ENCODE measurements at regions not wholly inside any gene's neighbourhood (a gene's known extent, or its start where the extent isn't known, plus 50 kb on each side); places are given as distances from the start of the nearest gene placed in this dataset.

DNA sequence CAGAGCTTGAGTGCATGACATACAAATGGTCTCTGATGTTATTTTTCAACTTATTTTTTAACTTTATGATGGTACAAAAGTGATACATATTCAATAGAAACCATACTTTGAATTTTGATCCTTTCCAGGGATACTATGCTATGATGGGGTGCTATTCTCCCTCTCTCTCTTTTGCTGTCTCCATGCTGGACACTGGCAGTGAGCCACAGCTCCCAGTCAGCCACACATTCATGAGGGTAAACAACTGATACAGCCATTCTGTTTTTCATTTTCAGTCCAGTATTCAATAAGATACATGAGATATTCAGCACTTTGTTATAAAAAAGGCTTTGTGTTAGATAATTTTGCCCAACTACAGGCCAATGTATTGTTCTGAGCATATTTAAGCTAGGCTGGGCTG is 859.3 kb upstream of the KLHL29 start:
- no peak for DNase-seq

DNA sequence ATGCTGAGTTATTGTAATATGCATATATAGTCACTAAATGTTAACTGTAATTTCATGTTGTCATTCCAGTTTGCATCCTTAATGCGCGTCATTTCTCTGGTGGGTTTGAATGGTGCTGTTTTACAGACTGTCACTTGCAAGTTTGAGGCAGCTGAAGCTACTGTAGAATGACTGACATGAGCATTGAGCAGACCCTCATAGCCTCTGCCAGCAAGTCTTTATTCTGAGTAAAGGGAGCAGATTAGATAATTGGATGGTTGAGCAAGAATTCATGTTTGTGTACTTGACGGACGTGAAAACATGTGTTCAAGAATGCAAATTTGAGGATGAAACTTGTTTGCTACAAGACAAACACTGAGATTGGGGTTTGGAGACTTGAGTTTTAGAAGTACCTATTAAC is 854.8 kb upstream of the KLHL29 start:
- DNase-seq, result no peak

- no peak for DNase-seq
Measured at GRCh38 chr2:22536133-22536532, 848.8 kb upstream of the KLHL29 start.

DNA sequence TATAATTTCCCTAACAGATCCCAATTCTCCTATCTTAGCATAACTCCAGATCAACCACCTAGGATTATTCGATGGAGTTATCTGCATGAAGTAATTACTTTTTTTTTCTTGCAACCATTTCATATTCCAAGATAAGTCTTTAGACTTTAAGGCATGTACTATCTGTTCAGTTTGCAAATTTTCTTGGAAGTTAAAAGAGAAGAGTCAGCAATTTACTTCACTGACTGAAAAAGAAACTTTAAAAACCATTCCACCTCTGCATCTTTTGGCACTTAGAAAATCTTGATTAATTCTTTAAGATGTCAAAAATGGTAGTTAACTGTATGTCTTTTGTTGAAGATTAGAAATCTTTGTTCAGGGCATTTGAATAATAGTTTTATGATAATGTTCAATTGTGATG is 830.5 kb upstream of the KLHL29 start:
- no peak for DNase-seq

- no peak for DNase-seq
Measured at GRCh38 chr2:22557406-22557805, 827.6 kb upstream of the KLHL29 start.

GRCh38 chr2:22560021-22560420 is 825.0 kb upstream of the KLHL29 start:
- no peak for DNase-seq

GRCh38 chr2:22579341-22579740 is 805.6 kb upstream of the KLHL29 start:
- no peak for DNase-seq

DNA sequence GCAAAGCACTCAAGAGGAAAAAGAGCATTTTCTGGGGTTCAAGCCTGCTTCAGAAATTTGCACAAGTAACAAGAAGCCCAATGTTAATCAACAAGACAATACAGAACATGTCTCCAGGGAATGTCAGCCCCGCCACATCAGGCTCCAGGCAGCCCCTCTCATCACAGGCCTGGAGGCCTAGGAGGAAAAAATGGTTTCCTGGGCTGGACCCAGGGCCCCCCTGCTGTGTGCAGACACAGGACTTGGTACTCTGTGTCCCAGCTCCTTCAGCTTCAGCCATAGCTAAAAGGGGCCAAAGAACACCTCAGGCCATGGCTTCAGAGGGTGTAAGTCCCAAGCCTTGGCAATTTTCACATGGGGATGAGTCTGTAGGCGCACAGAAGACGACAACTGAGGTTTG is 802.9 kb upstream of the KLHL29 start:
- DNase-seq, result no peak

DNA sequence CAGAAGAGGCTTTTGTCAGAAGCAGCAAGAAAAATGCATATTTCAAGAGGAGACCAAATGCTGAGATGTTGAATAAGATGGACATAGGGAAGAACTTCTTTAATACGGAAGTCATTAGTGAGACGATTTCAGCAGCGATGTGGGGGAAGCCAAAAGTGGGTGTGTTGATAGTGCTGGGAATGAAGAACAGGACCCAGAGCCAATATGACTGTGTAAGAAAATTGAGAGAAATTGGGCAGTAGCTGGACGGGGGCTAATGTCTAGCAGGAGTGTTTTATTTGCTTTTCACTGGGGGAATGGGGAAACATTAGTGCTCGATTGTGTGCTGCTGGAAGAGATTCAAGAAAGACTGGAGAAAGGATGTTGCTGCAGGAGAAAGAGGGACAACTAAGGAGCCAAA is 788.7 kb upstream of the KLHL29 start:
- no peak for DNase-seq

- no peak for DNase-seq
Measured at GRCh38 chr2:22600156-22600555, 784.8 kb upstream of the KLHL29 start.

DNA sequence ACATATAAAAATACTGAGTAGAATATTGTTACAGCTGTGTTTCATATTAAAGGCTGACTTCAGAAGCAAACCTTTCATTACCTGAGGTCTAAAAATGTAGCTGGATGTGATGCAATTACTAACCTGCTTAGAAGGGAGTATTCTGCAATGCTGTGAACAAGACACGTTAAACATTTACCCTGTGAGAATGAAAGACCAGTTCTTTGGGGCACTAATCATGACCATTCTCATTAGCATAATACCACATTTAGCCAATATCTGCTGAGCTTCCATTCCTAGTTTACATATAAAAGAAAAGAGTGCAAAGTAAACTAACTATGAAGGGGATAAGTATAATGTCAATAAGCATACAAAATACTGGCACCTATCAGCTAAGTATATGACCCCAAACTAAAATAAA is 784.0 kb upstream of the KLHL29 start:
- DNase-seq, result no peak

DNA sequence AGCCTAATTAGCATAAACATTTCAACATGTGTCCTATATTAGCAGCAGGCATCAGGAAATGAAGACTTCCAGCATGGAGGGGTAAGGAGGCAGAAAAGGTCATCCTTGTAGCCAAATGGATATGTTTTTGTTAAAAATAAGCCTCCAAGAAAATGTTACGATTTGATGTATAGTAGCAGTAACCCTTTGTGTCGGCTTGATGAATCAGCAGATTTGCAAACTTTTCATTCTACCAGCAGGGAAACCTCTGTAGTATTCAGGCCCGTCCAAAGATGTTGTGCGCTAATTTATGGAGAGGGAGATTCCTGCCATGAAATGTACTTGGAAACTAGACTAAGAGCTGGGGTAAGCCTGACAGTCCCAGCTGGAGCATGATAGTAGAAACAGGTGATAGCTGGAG is 780.8 kb upstream of the KLHL29 start:
- DNase-seq, result no peak

- no peak for DNase-seq
Measured at GRCh38 chr2:22616031-22616430, 768.9 kb upstream of the KLHL29 start.

GRCh38 chr2:22623620-22624019 is 761.4 kb upstream of the KLHL29 start:
- no peak for DNase-seq

DNA sequence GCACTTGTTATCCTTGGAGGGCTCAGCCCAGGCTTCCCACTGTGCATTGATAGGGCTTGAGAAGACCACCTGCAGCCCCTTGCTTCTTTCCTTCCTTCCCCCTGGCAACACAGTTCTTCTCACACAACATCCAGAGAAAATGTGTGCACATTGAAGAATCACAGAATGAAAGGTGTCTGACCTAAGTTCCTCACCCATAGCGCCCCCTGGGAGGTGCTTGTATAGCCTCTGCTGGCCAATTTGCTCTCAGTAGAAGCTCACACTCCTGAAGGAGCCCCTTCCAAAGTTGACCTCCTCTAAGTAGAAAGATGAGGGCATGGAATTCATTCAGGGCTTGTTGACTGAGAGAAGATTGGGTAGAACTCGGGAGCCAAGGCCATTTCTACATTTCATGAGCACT is 758.4 kb upstream of the KLHL29 start:
- DNase-seq, result no peak

- no peak for DNase-seq
Measured at GRCh38 chr2:22628221-22628620, 756.8 kb upstream of the KLHL29 start.

- DNase-seq, result no peak
Measured at GRCh38 chr2:22628906-22629305, 756.1 kb upstream of the KLHL29 start.

DNA sequence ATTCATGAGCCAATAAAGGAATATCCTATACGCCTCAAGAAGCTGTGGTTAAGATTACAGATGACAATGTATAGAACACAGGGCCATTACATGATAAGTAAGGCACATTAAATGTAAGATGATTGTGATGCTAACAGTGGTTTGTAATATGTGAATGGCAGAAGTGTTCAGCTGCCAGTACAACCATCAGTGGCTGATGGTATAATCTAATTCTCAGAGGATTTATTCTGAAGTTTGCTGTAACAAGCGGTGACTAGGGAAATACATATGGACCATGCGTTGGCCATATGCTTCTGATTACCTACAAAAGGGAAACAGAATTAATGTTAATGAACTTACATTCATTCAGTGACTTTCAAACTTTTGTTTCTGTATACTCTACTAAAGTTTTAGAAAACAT is 750.8 kb upstream of the KLHL29 start:
- no peak for DNase-seq

GRCh38 chr2:22656426-22656825 is 728.6 kb upstream of the KLHL29 start:
- no peak for DNase-seq

DNA sequence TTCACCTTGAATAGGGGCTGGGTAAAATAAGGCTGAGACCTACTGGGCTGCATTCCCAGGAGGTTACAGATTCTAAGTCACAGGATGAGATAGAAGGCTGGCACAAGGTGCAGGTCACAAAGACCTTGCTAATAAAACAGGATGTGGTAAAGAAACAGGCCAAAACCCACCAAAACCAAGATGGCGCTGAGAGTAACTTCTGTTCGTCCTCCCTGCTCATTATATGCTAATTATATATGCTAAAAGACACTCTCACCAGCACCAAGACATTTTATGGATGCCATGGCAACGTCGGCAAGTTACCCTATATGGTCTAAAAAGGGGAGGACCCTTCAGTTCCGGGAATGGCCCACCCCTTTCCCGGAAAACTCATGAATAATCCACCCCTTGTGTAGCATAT is 711.5 kb upstream of the KLHL29 start:
- DNase-seq, result no peak

DNA sequence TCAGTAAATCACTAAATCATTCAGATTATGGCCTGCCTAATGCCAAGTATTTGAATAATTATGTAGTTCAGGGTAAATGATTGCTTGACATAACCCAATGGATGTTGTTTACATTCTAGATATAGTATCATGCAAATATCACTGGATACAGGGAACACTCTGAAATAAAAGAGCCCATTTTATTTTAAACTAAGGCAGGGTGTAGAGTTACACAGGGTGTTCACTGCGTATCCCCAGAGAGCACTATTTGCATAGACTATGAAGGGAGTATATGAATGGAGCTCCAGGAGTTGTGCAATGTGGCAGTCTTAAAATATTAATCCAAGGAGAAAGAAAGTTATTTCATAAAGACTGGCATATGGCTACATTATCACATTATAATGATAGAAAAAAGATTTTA is 701.1 kb upstream of the KLHL29 start:
- DNase-seq, result no peak

DNA sequence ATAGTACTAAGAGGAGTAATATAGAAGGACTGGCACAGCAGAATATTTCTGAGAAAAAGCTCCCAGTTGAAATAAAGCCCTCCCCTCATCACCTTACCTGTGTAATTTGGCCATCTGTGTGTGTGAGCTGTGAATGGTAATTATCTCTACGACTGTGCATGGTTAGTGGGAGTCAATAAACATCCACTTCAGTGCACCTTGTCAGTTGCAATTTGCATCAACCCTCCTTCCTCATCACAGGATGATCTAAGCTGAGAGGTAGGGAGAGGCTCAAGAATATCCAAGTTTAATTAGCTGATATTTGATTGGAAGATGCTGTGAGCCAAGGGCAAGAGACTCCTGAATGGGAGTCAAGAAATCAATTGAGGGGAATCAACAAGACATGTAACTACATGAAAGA is 694.9 kb upstream of the KLHL29 start:
- DNase-seq, result no peak

- DNase-seq, result no peak
Measured at GRCh38 chr2:22691666-22692065, 693.3 kb upstream of the KLHL29 start.

DNA sequence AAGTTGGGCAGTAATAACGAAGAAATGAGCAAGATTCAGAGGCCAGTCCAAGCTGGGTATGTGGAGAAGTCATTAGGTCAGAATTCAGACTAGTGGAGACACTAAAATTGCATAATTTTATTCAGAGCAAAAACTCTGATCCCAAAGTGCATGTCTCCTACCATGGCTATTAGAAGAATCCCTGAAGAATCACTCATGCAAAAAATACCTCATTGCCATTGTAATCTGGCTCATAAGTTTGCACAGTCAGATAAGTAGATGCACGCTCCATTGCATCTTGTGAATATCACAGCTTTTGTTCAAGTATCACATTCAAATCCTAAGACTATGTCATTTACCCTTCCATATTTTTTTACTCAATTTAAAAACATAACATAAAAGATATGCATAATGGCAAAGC is 692.2 kb upstream of the KLHL29 start:
- no peak for DNase-seq

- no peak for DNase-seq
Measured at GRCh38 chr2:22694300-22694699, 690.7 kb upstream of the KLHL29 start.

GRCh38 chr2:22694856-22695255 is 690.1 kb upstream of the KLHL29 start:
- DNase-seq, result no peak

Measured in NCI-H2107 (cell line).